GM21825 (cell line): ENCODE measurements at regions not wholly inside any gene's neighbourhood (a gene's known extent, or its start where the extent isn't known, plus 50 kb on each side); places are given as distances from the start of the nearest gene placed in this dataset.
"Not testable (repeated sequence)": the region's sequence is repeated elsewhere in the genome, so short reads cannot be mapped to it uniquely, and the experiment has no call there.

Experiments
- ATAC-seq: cut with Tn5 transposase; IDR thresholded peaks from one replicate; pipeline ENCODE4 v1.9.1; 2021; ENCODE audit warnings: mild to moderate bottlenecking, moderate library complexity; ENCODE audit not compliant: unreplicated experiment

DNA sequence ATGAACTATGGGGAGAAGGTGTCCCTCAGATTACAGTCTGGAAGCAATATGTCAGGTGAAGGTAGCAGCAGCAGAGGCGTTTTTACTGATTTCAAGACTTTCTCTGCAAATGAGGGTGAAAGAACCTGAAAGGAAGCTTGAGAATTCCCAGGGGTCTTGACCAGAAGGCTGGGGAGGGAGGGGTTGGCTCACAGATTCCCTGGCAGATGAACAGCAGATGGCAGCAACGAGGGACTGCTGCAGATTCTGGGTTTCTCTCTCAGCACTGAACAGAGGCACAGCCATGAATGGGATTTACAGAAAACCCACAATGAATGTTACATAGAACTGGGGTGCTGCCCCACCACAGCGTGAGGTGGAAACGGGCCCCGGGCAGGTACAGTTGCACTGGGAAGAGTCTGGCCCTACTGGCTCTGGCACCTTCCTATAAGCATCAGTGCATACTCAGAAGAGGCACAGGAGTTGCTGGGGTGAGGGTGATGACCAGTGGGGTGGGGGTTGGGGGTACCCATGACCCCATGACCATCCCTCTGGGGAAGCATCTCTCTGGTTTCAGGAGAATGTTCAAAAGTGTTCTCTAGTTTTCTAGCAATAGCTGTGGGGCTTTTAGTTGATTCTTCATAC is 317.8 kb downstream of the SH2D4B start:
- peak; percentile 60 for ATAC-seq

DNA sequence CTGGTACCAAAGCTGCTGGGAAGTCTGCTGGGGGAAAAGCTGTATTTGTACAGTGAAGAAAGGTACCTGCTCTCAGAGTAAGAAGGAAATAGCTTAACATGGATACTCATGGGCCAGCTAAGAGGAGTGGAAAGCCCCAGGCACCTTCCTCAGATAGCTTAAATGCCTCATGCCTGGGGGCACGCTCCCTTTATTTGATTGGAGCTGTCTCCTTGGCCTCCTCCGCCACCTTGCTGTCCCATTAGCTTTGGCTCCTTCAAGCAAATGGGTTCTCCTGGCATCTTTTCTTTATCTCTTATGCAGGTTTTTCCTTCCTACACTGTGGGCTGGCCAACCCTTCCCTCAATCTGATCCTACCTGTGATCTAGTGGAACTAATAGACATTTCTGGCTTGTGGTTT is 318.5 kb downstream of the SH2D4B start:
- ATAC-seq = no peak

DNA sequence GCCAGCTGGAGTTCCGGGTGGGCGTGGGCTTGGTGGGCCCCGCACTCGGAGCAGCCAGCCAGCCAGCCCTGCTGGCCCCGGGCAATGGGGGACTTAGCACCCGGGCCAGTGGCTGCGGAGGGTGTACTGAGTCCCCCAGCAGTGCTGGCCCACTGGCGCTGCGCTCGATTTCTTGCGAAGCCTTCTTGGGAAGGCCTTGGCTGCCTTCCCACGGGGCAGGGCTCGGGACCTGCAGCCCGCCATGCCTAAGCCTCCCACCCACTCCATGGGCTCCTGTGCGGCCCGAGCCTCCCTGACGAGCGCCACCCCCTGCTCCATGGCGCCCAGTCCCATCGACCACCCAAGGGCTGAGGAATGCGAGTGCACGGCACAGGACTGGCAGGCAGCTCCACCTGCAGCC is 321.6 kb downstream of the SH2D4B start:
- not testable (repeated sequence) for ATAC-seq

DNA sequence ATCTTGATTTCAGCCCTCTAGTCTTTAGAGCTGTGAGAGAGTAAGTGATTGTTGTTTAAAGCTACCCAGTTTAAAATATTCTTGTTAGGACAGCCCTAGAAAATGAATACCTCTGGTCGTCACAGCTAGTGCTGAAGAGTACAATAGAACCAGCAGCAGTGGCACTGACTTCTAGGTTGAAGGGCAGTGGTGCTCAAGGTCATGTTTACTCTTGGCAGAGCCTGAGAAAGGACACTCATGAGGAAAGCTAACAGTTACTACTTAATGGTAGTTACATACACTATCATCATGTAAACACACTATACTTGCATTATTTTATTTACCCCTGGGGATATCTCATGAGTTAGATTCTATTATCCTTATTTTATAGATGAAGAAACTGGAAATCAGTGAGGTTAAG is 323.0 kb downstream of the SH2D4B start:
- no peak for ATAC-seq

DNA sequence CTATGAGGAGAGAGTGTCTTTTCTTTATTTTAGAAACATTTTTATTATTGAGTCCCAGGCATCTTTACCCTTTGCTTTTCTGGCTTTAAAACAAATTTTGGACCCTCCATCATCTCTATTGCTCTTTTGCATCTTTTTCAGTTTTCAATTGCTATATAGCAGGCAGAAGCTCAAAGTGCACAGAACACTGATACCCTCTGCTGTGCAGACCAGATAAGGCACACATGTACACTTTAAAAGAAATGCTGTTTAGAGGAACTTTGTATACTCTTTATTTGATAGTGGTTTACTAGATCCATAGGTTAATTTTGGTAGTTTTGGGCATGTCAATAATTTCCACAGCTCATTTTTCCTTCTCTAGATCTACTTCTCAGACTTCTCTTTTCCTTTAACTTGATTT is 324.2 kb downstream of the SH2D4B start:
- no peak for ATAC-seq

- ATAC-seq = peak; percentile 86
Observed at GRCh38 chr10:80870282-80870681, 332.6 kb downstream of the SH2D4B start.

DNA sequence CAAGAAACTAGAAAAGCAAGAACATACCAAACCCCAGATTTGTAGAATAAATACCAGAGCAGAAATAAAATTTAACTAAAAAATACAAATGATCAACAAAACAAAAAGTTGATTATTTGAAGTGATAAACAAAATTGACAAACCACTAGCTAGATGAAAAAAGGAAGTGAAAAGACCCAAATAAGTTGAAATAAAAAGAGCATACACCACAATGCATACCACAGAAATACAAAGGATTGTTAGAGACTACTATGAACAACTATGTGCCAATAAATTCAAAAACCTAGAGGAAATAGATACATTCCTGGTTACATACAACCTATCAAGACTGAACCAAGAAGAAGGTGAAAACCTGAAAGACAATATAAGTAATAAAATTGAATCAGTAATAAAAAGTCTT is 333.4 kb downstream of the SH2D4B start:
- peak; percentile 67 for ATAC-seq

DNA sequence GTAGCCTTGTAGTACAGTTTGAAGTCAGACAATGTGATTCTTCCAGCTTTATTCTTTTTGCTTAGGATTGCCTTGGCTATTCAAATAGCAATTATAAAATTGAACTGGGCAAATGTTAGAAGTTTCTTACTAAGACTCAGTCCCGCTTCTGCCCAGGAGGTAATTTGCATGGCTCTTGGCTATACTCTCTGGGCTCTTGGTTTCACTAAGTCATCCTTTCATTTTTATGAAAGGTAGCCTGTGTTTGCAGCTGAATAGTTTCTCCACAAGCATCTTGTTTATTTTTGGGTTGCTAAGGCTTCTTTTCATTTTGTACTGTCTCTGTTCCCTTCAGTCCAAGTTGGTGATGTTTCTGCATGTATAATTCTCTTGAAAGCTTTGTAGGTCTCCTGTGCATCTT is 340.6 kb downstream of the SH2D4B start:
- ATAC-seq = no peak

DNA sequence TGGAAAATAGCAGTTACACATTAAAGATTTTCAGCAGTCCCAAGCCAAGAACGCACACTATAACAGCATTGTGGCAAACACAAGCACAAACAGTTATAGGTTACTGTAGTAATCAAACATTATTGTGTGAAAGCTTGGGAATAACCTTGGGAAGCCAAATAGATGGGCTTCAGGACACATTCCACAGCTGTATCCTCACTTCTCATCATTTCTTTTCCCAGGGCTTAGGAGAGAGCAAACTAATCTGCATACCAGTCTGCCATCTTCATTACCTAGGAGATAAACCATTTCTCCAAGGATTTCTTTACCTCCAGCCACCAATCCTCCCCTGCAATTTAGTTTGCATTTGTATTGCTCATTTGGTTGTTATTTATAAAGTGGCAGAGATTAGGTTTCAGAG is 352.4 kb downstream of the SH2D4B start:
- ATAC-seq = no peak

GRCh38 chr10:80893256-80893655 is 355.6 kb downstream of the SH2D4B start:
- ATAC-seq = no peak

- ATAC-seq = no peak
Observed at GRCh38 chr10:80894311-80894791, 356.6 kb downstream of the SH2D4B start.

DNA sequence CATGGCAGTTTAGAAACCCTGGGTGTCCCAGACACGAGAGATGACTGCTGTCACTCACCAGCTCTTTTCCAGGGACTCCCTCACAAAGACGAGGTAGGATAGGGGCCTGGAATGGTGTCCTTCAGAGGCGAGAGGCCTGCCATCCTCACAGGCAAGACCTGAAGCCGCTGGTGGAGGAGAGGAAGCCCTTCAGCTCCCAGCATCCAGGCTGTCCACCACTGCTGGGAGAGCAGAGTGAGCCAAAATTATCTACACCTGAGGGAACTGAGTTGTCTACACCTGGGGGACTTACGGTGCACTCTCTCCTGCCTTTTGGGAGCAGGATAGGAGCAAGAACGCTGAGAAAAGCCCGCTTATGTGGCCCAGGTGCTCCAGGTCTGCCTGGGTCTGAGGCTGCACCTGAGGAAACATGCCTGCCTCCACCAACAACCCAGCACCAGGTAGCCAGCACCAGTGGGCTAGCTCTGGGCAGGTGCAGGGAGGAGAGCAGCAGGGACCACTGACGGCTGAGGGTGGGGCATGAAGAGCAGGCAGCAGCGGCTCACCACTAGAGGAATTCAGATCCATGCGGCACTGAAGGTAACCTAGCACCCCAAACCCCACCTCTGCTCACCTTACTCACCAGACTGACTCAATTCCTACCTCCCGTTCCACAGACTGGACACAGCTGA is 357.2 kb downstream of the SH2D4B start:
- no peak for ATAC-seq

- no peak for ATAC-seq
Observed at GRCh38 chr10:80896076-80896475, 358.4 kb downstream of the SH2D4B start.

- ATAC-seq = no peak
Observed at GRCh38 chr10:80896959-80897358, 359.3 kb downstream of the SH2D4B start.

DNA sequence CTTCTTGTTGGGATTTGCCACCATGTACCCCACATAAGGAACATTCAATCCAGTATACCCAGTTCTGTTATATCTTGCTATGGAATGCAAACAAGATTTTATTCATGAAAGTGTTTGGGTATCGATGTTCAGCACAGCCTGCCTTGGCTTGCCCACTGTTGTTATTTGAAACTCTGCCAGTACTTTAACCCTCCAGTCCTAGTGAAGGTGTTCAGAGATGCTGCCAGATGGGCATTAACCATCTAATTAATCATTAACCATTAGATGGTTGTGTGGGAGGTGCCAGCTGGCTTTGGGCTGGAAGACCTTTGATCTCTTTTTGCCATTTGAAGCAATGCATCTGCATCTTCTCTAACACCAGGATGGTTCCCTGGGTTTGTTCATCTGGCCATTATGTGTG is 363.0 kb downstream of the SH2D4B start:
- no peak for ATAC-seq

DNA sequence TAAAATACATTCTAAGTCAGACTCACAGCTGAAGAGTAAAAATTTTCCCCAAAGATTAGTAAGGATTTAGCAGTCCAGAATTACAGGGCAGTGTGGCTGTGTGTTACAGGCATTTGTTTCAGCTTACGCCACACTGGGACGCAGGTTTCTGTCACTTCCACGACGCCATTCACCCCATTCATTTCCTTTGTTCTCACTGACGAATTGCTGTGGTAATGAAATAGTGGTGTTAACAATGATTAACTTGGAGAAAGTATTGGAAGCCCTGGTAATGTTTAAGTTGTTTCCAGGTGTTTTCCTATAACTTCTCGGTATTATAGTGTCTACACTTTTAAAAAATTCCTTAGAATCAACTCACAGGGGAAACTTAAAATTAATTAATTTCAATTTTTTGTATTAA is 370.9 kb downstream of the SH2D4B start:
- ATAC-seq = no peak

DNA sequence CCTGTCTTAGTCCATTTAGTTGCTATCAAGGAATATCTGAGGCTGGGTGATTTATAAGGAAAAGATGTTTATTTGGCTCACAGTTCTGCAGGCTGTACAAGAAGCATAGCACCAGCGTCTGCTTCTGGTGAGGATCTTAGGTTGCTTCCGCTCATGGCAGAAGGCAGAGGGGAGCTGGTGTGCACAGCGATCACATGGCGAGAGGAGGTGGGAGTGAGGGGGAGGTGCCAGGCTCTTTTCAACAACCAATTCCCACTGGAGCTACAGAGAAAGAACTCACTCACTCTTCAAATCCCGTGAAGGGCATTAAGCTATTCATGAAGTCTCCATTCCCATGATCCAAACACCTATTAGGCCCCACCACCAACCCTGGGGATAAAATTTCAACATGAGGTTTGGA is 371.6 kb downstream of the SH2D4B start:
- no peak for ATAC-seq

GRCh38 chr10:80917636-80918035 is 379.9 kb downstream of the SH2D4B start:
- ATAC-seq = no peak

DNA sequence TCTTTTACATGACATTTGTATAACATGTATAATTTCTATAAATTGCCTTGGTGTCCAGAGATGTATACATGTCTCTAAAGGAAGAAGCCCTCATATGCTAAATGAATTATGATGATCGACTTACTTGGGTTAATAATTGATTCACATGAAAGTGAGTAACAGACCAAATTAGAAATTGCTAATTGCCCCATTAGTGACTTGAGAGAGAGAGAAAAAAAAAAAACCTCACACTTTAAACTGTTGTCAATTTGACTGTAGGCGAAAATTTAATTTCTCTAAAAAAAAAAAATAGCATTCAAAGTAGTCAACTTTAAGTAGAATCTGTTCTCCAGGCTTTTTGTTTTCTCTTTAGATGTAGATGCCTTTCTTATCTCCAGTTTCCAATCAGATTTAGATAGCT is 383.3 kb downstream of the SH2D4B start:
- no peak for ATAC-seq

- no peak for ATAC-seq
Observed at GRCh38 chr10:80924063-80924952, 386.6 kb downstream of the SH2D4B start.

DNA sequence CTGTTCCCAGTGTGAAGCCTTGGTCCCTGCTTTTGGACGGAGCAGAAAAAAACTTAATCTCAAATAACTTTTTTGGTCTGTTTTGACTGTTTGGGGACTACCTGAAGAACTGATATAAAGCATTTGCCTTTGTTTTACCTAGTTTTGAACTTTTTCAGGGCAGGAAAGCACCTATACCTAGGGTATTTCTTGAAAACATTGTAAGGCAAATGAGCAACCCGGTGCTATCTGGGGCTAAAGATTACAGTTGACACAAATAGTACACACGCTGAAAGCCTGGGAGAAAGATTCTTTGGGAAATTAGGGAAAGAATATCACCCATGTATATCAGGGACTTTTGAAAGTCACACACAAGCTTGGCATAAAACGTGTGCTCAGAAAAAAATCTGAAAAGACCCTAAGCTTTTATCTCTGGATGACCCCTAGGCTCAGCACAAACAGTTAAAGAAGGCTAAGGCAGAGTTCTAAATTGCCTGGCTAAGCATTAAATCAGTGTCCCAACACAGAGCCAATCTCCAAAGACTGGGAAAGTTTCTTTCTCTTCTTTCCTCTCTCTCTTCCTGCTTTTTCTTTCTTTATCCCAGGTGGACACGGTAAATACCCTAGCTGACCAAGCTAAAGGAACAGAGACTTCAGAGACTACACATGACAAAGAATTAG is 389.8 kb downstream of the SH2D4B start:
- ATAC-seq = no peak
